PC-3 (cell line): ENCODE measurements at regions not wholly inside any gene's neighbourhood (a gene's known extent, or its start where the extent isn't known, plus 50 kb on each side); places are given as distances from the start of the nearest gene placed in this dataset.
A peak's percentile ranks its signal among the peaks of the same experiment; 100 is the strongest.

Experiments used
- ATAC-seq: fragments of 200-7000 bp; cut with Tn5 transposase; 2 replicates; pipeline ENCODE4 v1.9.1; 2020; ENCODE audit warnings: mild to moderate bottlenecking, moderate library complexity
- BruUV-seq: library from RNA; stranded (reverse); fragments of 400-500 nt; replicated peaks from 2 replicates; lab custom pipeline; 2021; lab: Mats Ljungman, UMichigan
- CTCF ChIA-PET: fragments of 300-600 bp; sonication (Branson Sonifier 250); formaldehyde crosslinking; loops from one replicate; lab custom pipeline; 2022; ENCODE audit warnings: antibody characterized with exemption; lab: Charles Lee
- POLR2A ChIA-PET: fragments of 300-600 bp; sonication (Branson Sonifier 250); formaldehyde crosslinking; loops from one replicate; lab custom pipeline; 2022; ENCODE audit warnings: antibody characterized with exemption; ENCODE audit not compliant: unreplicated experiment; lab: Charles Lee
- DNase-seq: peaks from one replicate; pipeline ENCODE4 v3.0.0-alpha.2; 2015
- H2AFZ ChIP-seq: fragments of 300-600 bp; sonication (generic); 2 replicates; pipeline ENCODE4 v1.6.0; 2016; ENCODE audit warnings: antibody characterized with exemption, low read length
- H3F3A ChIP-seq: fragments of 300-600 bp; sonication (generic); one replicate; pipeline ENCODE4 v1.6.0; 2017; ENCODE audit warnings: antibody characterized with exemption, low read length, control low read depth, mild to moderate bottlenecking; ENCODE audit not compliant: unreplicated experiment
- H3K27ac ChIP-seq: fragments of 300-600 bp; sonication (generic); 2 replicates; pipeline ENCODE4 v1.5.1; 2016; ENCODE audit warnings: mild to moderate bottlenecking, low read length
- H3K27me3 ChIP-seq: fragments of 300-600 bp; sonication (generic); 2 replicates; pipeline ENCODE4 v1.6.1; 2016; ENCODE audit warnings: low read length, mixed read lengths
- H3K36me3 ChIP-seq: fragments of 300-600 bp; sonication (generic); 2 replicates; pipeline ENCODE4 v1.6.1; 2016; ENCODE audit warnings: low read depth, mixed run types, low read length, mixed read lengths
- H3K4me1 ChIP-seq: fragments of 300-600 bp; sonication (generic); 2 replicates; pipeline ENCODE4 v1.5.1; 2016; ENCODE audit warnings: low read length; ENCODE audit not compliant: insufficient read depth
- H3K4me2 ChIP-seq: fragments of 300-600 bp; sonication (generic); 2 replicates; pipeline ENCODE4 v1.6.0; 2016; ENCODE audit warnings: low read length
- H3K4me3 ChIP-seq: fragments of 300-600 bp; sonication (generic); 2 replicates; pipeline ENCODE4 v1.5.1; 2016; ENCODE audit warnings: mild to moderate bottlenecking, low read length, mixed read lengths
- H3K79me2 ChIP-seq: fragments of 300-600 bp; sonication (generic); 2 replicates; pipeline ENCODE4 v1.6.1; 2017; ENCODE audit warnings: low read length, mixed read lengths
- H3K9ac ChIP-seq: fragments of 300-600 bp; sonication (generic); 2 replicates; pipeline ENCODE4 v1.6.0; 2016; ENCODE audit warnings: mild to moderate bottlenecking, low read length
- H3K9me2 ChIP-seq: fragments of 300-600 bp; sonication (generic); replicated peaks from 2 replicates; pipeline ENCODE4 v1.6.1; 2016; ENCODE audit warnings: mixed run types, low read length, mixed read lengths
- H3K9me3 ChIP-seq: fragments of 300-600 bp; sonication (generic); 2 replicates; pipeline ENCODE4 v1.6.1; 2016; ENCODE audit warnings: low read length, mixed read lengths
- H4K20me1 ChIP-seq: fragments of 300-600 bp; sonication (generic); 2 replicates; pipeline ENCODE4 v1.6.1; 2016; ENCODE audit warnings: low read length, mixed read lengths
- CTCF ChIP-seq: fragments of 300-600 bp; sonication (generic); conservative IDR thresholded peaks from 2 replicates; pipeline ENCODE4 v1.5.1; 2017; ENCODE audit warnings: antibody characterized with exemption, low read depth, mild to moderate bottlenecking, low read length
- EZH2 ChIP-seq: fragments of 300-600 bp; sonication (generic); IDR thresholded peaks from one replicate; pipeline ENCODE4 v1.6.1; 2017; ENCODE audit warnings: antibody characterized with exemption, mild to moderate bottlenecking, low read length; ENCODE audit not compliant: unreplicated experiment
- EZH2phosphoT487 ChIP-seq: fragments of 300-600 bp; sonication (generic); IDR thresholded peaks from 2 replicates; pipeline ENCODE4 v1.6.1; 2018; ENCODE audit warnings: mild to moderate bottlenecking, antibody characterized with exemption, low read length, borderline replicate concordance
- intact Hi-C: fragments of 100-400 bp; cut with micrococcal nuclease; formaldehyde crosslinking; loops from 2 replicates; pipeline ENCODE4 v1.9.0; 2023

GRCh38 chr12:59916988-59917387, 321.2 kb downstream of the SLC16A7 start:
- no peak overlapping the region for H3K4me2 ChIP-seq
- no peaks in the 10 kb centered on the region for H3K9me3 ChIP-seq
- H3K36me3 ChIP-seq = no peaks in the 10 kb centered on the region
- H3K4me3 ChIP-seq = no peak overlapping the region
- CTCF ChIA-PET = no interaction called here
- no TSS peak for BruUV-seq
- no peak overlapping the region for H3K27ac ChIP-seq
- H3K79me2 ChIP-seq = no peaks in the 10 kb centered on the region
- H3K4me1 ChIP-seq = no peaks in the 10 kb centered on the region
- H3F3A ChIP-seq = no peaks in the 10 kb centered on the region
- H4K20me1 ChIP-seq = no peaks in the 10 kb centered on the region
- H3K27me3 ChIP-seq = no peaks in the 10 kb centered on the region
- no peak overlapping the region for H2AFZ ChIP-seq
- DNase-seq = no peak
- H3K9ac ChIP-seq = no peak overlapping the region
- intact Hi-C loops = no loop called here
- POLR2A ChIA-PET = no interaction called here
- TF ChIP-seq EZH2phosphoT487 (no peak), EZH2 (no peak), CTCF (no peak)
- no peaks in the 10 kb centered on the region for H3K9me2 ChIP-seq
- ATAC-seq = no peak

GRCh38 chr12:59927032-59927431, 331.2 kb downstream of the SLC16A7 start:
- Histone ChIP-seq H3F3A (no peaks in the 10 kb centered on the region), H4K20me1 (no peaks in the 10 kb centered on the region), H3K4me1 (peaks cover 31% of the 10 kb centered on the region), H3K9ac (no peak overlapping the region), H3K4me2 (peak overlapping the region; percentile 35), H3K36me3 (no peaks in the 10 kb centered on the region), H3K4me3 (no peak overlapping the region), H3K9me2 (no peaks in the 10 kb centered on the region), H3K27me3 (no peaks in the 10 kb centered on the region), H3K9me3 (0 out of 2 replicates have a peak, but pooled peaks cover 5% of the 10 kb centered on the region), H2AFZ (no peak overlapping the region), H3K79me2 (no peaks in the 10 kb centered on the region), H3K27ac (no peak overlapping the region)
- ATAC-seq = peak; percentile 34; the same call in 1 of the 2 replicates
- TF ChIP-seq EZH2 (no peak), CTCF (no peak), EZH2phosphoT487 (no peak)
- DNase-seq = peak; percentile 60
- ChIA-PET POLR2A (no interaction called here), CTCF (no interaction called here)
- no TSS peak for BruUV-seq
- intact Hi-C loops = loop anchor here (1.0 to 2.0 kb wide), 2 partner anchors 9 to 46 kb away; no protein-coding TSS in a partner anchor

- no peak overlapping the region for H3K4me3 ChIP-seq
Observed at GRCh38 chr12:59928416-59928815, 332.6 kb downstream of the SLC16A7 start.

More at GRCh38 chr12:59928416-59928815, 332.6 kb downstream of the SLC16A7 start:
- CTCF ChIA-PET = interaction anchor here (0.6 kb wide), 1 partner anchor 30 kb away, joined by 3 read pairs; no protein-coding TSS in a partner anchor
- Histone ChIP-seq H3K27ac (peak overlapping the region; percentile 60), H3F3A (no peaks in the 10 kb centered on the region), H3K9me3 (0 out of 2 replicates have a peak, but pooled peaks cover 5% of the 10 kb centered on the region), H4K20me1 (no peaks in the 10 kb centered on the region), H3K9me2 (no peaks in the 10 kb centered on the region), H3K79me2 (no peaks in the 10 kb centered on the region), H3K4me1 (peaks cover 31% of the 10 kb centered on the region), H2AFZ (no peak overlapping the region), H3K27me3 (no peaks in the 10 kb centered on the region), H3K36me3 (no peaks in the 10 kb centered on the region), H3K9ac (no peak overlapping the region), H3K4me2 (0 out of 2 replicates have a peak overlapping the region, but pooled peaks have one; percentile 14)
- BruUV-seq = no TSS peak
- DNase-seq (peak; percentile 73), ATAC-seq (peak; percentile 67)
- intact Hi-C loops = no loop called here
- POLR2A ChIA-PET = no interaction called here
- TF ChIP-seq EZH2 (no peak), CTCF (no peak)
